H7 (cell line): ENCODE measurements at regions not wholly inside any gene's neighbourhood (a gene's known extent, or its start where the extent isn't known, plus 50 kb on each side); places are given as distances from the start of the nearest gene placed in this dataset.
"Not testable (repeated sequence)": the region's sequence is repeated elsewhere in the genome, so short reads cannot be mapped to it uniquely, and the experiment has no call there.

Experiments used
- DNase-seq: peaks from one replicate; pipeline ENCODE4 v3.0.0; 2012
- H3K27me3 ChIP-seq: 2 replicates; pipeline ENCODE4 v1.6.0; 2011; ENCODE audit warnings: mild to moderate bottlenecking, low read length; ENCODE audit not compliant: control insufficient read depth, insufficient read depth
- H3K36me3 ChIP-seq: replicated peaks from 2 replicates; pipeline ENCODE4 v1.5.1; 2011; ENCODE audit warnings: low read length; ENCODE audit not compliant: control insufficient read depth, insufficient read depth
- H3K4me3 ChIP-seq: 2 replicates; pipeline ENCODE4 v1.5.1; 2011; ENCODE audit warnings: low read depth, mild to moderate bottlenecking, control low read depth, low read length, moderate library complexity; ENCODE audit not compliant: insufficient read depth

DNA sequence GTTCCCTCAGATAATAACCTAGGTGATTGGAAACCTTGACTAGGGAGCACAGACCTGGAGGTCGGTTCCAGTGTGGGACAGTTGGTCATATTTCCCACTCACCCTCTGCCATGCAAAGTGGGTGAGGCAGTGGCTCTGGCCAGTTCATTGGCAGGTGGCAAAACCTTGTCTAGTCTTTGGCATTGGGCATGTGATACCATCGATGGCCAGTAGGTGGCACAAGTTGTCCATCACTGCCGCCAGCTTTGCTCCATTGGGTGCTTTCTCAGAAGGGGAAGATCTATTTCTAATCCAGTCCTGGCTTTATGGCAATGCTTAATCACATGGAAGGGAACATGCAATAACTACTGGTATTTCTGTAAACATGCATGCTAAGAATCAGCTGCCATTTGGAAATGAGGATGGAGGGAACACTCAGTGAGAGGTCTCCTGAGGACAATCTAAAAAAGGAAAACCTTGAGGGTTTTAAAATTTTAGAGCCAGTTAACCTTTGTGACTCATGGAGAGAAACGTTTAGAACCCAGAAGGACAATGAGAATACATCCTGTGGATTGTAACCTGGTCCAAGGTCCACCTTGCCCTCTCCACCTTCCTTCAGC lies 207.5 kb upstream of the PLGLB1 start:
- H3K4me3 ChIP-seq, H3K36me3 ChIP-seq, H3K27me3 ChIP-seq, DNase-seq: not testable (repeated sequence)

- not testable (repeated sequence) for H3K27me3 ChIP-seq, DNase-seq, H3K4me3 ChIP-seq, H3K36me3 ChIP-seq
Observed at GRCh38 chr2:87229964-87230363, 208.3 kb upstream of the PLGLB1 start.

DNA sequence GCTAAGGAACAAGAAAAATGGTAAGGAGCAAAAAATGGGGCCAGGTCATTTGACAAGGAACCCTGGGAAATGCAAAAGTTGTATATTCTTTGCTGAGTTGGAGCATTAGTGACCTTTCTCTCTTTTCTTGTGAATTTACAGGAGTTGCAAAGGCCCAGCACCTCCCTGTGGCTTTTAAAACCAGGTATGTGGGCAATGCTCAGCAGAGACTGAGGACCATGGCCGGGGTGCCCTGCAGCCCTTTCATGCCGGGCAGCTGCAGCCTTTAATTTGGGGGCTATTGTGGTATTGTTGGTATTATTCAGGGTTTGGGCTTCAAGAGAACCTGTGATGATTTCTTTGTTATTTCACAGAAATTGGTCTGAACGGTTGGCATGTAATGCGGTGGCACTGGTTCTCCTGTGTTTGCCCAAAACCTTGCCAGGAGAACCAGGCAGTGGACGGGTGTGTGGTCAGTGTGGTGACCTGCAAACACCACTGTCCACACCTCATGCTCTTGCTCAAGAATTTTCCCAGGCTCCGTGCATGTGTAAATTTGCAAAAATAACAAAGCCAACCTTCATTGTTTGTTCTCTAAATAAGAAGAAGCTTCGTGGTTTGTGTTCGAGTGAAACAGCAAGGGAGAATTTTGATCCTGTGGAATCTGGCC lies 213.8 kb upstream of the PLGLB1 start:
- H3K4me3 ChIP-seq, H3K27me3 ChIP-seq, H3K36me3 ChIP-seq, DNase-seq: not testable (repeated sequence)

- not testable (repeated sequence) for DNase-seq, H3K4me3 ChIP-seq, H3K27me3 ChIP-seq, H3K36me3 ChIP-seq
Observed at GRCh38 chr2:87237570-87238336, 216.1 kb upstream of the PLGLB1 start.

DNA sequence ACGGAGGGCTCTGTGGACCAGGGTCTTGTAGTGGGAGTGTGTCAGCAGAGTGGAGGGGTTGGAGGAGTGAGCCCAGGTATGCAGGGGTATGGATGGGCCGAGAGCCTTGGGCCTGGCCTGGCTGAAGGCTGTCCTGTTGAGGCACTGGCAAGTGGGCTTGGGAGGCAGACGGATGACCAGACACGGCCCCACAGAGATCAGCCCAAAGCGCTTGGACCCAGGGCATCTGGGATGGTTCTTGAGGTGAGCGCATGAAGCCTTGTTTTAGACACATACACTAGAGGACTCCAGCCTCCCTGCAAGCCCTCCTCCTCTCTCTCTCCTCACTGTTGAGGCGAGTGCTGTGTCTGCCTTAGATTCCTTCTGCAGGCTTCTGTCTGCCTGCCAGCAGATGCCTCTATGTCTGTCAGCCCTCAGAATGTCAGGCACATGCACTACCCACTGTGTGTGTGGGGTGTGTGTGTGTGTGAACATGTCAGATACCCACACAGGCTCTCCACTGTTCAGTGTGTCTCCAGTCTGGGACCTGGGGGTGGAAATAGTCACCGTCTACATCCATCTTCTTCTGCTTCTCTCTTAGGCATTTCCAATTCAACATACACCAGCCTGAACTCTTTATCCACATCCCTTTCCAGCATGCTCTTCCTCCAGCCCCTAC lies 218.0 kb upstream of the PLGLB1 start:
- H3K4me3 ChIP-seq, H3K27me3 ChIP-seq, H3K36me3 ChIP-seq, DNase-seq: not testable (repeated sequence)

DNA sequence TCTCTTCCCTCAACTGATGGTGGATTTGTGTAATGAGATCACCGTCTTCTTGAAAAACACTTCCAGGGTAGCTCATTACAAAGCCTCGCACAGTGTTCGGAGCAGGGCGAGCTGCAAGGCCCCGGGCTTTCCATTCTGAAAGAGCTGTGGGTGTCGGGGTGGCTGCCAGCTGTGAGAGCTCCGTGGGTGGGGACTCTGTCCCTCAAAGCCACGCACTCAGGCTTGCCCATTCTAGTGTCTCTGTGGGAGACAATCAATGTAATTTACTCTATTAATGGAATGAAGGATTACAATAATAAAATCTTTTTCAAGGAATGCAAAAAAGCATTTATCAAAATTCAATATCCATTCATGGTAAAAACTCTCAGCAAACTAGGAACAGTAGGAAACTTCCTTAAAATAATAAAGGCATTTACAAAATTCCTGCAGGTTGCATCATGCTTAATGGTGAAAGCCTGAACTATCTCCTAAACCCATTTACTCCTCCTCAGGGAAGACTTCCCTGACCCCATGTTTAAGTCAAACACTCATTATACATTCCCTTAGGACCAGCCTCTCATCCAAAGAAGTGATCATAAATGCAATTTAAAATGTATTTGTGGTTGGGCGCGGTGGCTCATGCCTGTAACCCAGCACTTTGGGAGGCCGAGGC lies 224.5 kb upstream of the PLGLB1 start:
- not testable (repeated sequence) for DNase-seq, H3K4me3 ChIP-seq, H3K36me3 ChIP-seq, H3K27me3 ChIP-seq

DNA sequence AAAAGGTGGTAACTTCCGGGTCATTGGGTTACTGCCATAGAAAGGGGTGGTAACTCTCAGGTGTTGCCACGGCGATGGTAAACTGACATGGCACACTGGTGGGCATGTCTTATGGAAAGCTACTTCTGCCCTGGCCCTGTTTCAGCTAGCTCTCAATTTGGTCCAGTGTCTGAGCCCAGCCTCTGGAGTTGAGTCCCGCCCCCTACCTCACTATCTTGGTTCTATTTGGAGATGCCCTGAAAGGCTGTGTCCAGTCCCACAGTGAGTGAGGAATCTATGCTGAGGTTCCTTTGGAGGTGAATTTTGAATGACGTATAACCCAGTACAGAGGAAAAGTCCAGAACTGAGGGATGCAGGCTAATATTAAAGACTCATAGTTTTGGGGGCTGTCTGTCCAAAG lies 230.4 kb upstream of the PLGLB1 start:
- not testable (repeated sequence) for H3K27me3 ChIP-seq, H3K36me3 ChIP-seq, DNase-seq, H3K4me3 ChIP-seq

- DNase-seq, H3K27me3 ChIP-seq, H3K4me3 ChIP-seq, H3K36me3 ChIP-seq: not testable (repeated sequence)
Observed at GRCh38 chr2:87254562-87254961, 232.9 kb upstream of the PLGLB1 start.

- H3K27me3 ChIP-seq, H3K36me3 ChIP-seq, DNase-seq, H3K4me3 ChIP-seq: not testable (repeated sequence)
Observed at GRCh38 chr2:87255410-87255809, 233.8 kb upstream of the PLGLB1 start.

- not testable (repeated sequence) for H3K27me3 ChIP-seq, H3K4me3 ChIP-seq, DNase-seq, H3K36me3 ChIP-seq
Observed at GRCh38 chr2:87258887-87259286, 237.2 kb upstream of the PLGLB1 start.

DNA sequence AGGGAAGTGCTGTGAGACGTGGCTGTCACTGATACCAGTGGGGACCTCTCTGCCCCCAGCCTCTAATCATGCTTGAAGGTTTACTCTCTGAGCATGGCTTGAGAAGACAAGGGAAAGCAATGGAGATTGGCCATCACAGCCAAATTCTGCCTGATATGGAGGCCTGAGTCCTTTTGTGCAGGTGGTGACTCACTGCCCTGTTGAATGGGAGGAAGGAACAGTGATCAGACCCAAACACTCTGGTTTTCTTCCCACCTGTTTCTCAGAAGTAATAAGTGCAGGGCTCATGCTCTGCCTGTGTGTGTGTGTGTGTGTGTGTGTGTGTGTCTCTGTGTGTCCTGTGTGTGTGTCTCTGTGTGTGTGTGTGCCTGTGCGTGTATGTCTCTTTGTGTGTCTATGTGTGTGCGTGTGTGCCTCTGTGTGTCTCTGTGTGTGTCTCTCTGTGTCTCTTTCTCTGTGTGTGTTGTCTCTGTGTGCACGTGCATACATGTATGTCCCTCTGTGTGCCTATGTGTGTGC lies 240.6 kb upstream of the PLGLB1 start:
- DNase-seq, H3K4me3 ChIP-seq, H3K36me3 ChIP-seq, H3K27me3 ChIP-seq: not testable (repeated sequence)

- DNase-seq, H3K36me3 ChIP-seq, H3K27me3 ChIP-seq, H3K4me3 ChIP-seq: not testable (repeated sequence)
Observed at GRCh38 chr2:87263868-87264518, 242.3 kb upstream of the PLGLB1 start.

- H3K27me3 ChIP-seq, H3K4me3 ChIP-seq, H3K36me3 ChIP-seq, DNase-seq: not testable (repeated sequence)
Observed at GRCh38 chr2:87275192-87275591, 253.5 kb upstream of the PLGLB1 start.
